ENCODE measurements at regions not wholly inside any gene's neighbourhood (a gene's known extent, or its start where the extent isn't known, plus 50 kb on each side); places are given as distances from the start of the nearest gene placed in this dataset.

DNA sequence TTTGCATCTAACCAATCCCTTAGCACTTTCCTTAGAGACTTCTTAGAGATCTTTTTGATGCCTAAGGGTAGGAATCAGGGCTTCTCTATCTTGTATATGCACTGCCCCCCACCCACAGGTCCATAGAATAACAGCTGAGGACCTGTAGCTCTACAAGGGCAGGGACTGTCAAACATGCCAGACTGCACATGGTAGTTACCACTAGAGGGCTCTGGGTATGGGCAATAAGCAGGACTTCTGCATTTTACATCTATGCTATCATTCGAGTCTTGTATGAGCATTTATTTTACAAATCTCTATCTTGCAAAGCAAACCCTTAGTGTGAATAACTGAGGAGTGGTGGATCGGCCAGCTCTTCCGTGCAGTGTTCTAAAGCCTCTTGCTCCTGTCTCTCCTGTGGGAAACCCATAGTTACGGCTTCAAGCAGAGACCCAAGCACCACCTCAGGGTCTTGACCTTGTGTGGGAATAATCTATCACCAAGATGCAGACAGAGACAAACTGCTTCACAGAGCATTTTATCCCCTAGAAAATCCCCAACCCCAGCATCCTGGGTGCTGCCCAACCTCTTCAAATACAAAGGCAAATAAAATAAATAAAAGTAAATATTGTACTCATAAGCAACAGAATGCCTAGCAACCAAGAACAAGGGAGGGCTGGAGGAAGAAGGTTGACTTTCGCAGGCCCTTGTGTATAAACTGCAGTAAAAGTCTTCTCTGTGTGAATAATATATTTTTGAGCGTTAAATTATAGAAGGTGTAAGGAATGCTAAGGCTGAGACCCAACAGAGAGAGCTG, 219.3 kb downstream of the WDR11 start:
- 31% methylated on average over 6 of the region's 6 CpGs for WGBS (ENCODE audit: low lambda C conversion rate)
- Histone ChIP-seq H3K9me2 (no peaks in the 10 kb centered on the region), H3K9ac (no peak overlapping the region), H4K20me1 (ENCODE audit: insufficient read depth) (no peaks in the 10 kb centered on the region), H3K4me2 (no peak overlapping the region), H3K4me1 (ENCODE audit: control insufficient read depth in 1 of 2, insufficient read depth in 2 of 2, low read depth in 1 of 2, low read length in 1 of 2) (peaks cover 0 to 5% of the 10 kb centered on the region in 2 experiments; a peak in 1 of 4 replicates), H3K9me3 (no peaks in the 10 kb centered on the region), H3K36me3 (replicated peaks in 1 of 2; ENCODE audit: control insufficient read depth in 1 of 2, insufficient read depth in 2 of 2, low read length in 1 of 2) (no peaks in the 10 kb centered on the region), H3F3A (replicated peaks; ENCODE audit: insufficient read depth) (no peaks in the 10 kb centered on the region), H3K79me2 (ENCODE audit: insufficient read depth) (no peaks in the 10 kb centered on the region), H3K4me3 (ENCODE audit: low read depth in 2 of 2, low read length in 1 of 2) (no peak overlapping the region), H3K27ac (ENCODE audit: low read depth in 2 of 2, low read length in 1 of 2) (no peak overlapping the region), H3K27me3 (ENCODE audit: insufficient read depth) (no peaks in the 10 kb centered on the region), H2AFZ (ENCODE audit: low read depth) (no peak overlapping the region)
- no peak for DNase-seq
- CTCF ChIA-PET: interaction anchor here (0.8 to 2.1 kb wide), 5 partner anchors 8 to 27 kb away, joined by 3 to 8 read pairs (median 3); no protein-coding TSS in a partner anchor
- POLR2A ChIA-PET: no interaction called here
- TF ChIP-seq RAD21 (IDR thresholded peaks at IDR 0.05; ENCODE audit: low read length) (peak; percentile 40), GATA2 (CRISPR knock-in tag; IDR thresholded peaks at IDR 0.05) (no peak), ELF1 (IDR thresholded peaks at IDR 0.05) (no peak), ZBTB33 (IDR thresholded peaks at IDR 0.05; ENCODE audit: borderline replicate concordance, low read depth) (no peak)
- TF ChIP-seq, protein P1, sequence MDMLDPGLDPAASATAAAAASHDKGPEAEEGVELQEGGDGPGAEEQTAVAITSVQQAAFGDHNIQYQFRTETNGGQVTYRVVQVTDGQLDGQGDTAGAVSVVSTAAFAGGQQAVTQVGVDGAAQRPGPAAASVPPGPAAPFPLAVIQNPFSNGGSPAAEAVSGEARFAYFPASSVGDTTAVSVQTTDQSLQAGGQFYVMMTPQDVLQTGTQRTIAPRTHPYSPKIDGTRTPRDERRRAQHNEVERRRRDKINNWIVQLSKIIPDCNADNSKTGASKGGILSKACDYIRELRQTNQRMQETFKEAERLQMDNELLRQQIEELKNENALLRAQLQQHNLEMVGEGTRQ (IDR thresholded peaks at IDR 0.05; ENCODE audit: borderline replicate concordance, low read depth, low read length): no peak
- TF ChIP-seq, protein P2, sequence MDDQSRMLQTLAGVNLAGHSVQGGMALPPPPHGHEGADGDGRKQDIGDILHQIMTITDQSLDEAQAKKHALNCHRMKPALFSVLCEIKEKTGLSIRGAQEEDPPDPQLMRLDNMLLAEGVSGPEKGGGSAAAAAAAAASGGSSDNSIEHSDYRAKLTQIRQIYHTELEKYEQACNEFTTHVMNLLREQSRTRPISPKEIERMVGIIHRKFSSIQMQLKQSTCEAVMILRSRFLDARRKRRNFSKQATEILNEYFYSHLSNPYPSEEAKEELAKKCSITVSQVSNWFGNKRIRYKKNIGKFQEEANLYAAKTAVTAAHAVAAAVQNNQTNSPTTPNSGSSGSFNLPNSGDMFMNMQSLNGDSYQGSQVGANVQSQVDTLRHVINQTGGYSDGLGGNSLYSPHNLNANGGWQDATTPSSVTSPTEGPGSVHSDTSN (IDR thresholded peaks at IDR 0.05): no peak
- TF ChIP-seq, protein P3, sequence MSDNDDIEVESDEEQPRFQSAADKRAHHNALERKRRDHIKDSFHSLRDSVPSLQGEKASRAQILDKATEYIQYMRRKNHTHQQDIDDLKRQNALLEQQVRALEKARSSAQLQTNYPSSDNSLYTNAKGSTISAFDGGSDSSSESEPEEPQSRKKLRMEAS (IDR thresholded peaks at IDR 0.05; ENCODE audit: low read depth): no peak

GRCh38 chr10:121071901-121072300, 220.7 kb downstream of the WDR11 start:
- H3F3A ChIP-seq (replicated peaks; ENCODE audit: insufficient read depth): no peaks in the 10 kb centered on the region
- no peak overlapping the region for H3K4me2 ChIP-seq
- DNase-seq: no peak
- CTCF ChIA-PET: interaction anchor here (1.0 kb wide), 1 partner anchor 9 kb away, joined by 5 read pairs; no protein-coding TSS in a partner anchor
- H3K9me3 ChIP-seq: no peaks in the 10 kb centered on the region
- TF ChIP-seq, protein P1 (IDR thresholded peaks at IDR 0.05; ENCODE audit: borderline replicate concordance, low read depth, low read length): no peak
- TF ChIP-seq RXRA (IDR thresholded peaks at IDR 0.05; ENCODE audit: borderline replicate concordance, low read depth): no peak
- no peak for TF ChIP-seq FOXM1 (IDR thresholded peaks at IDR 0.05; ENCODE audit: low read depth)
- no peak for TF ChIP-seq RAD21 (IDR thresholded peaks at IDR 0.05; ENCODE audit: low read length)
- TF ChIP-seq, protein P2 (IDR thresholded peaks at IDR 0.05): no peak
- TF ChIP-seq CTCF (IDR thresholded peaks at IDR 0.05): no peak
- TF ChIP-seq, protein P3 (IDR thresholded peaks at IDR 0.05; ENCODE audit: low read depth): no peak
- no peak for TF ChIP-seq TAF1 (IDR thresholded peaks at IDR 0.05; ENCODE audit: borderline replicate concordance, low read depth, low read length)
- no peak for TF ChIP-seq YY1 (IDR thresholded peaks at IDR 0.05; ENCODE audit: low read depth)
- no peak for TF ChIP-seq SIN3A (IDR thresholded peaks at IDR 0.05; ENCODE audit: borderline replicate concordance, low read depth, low read length)
- TF ChIP-seq GABPA (IDR thresholded peaks at IDR 0.05; ENCODE audit: low read depth): no peak
- no peak for TF ChIP-seq CHD2 (IDR thresholded peaks at IDR 0.05; ENCODE audit: low read length, partially characterized antibody)
- TF ChIP-seq TCF12 (IDR thresholded peaks at IDR 0.05): no peak
- no peak for TF ChIP-seq FOSL2 (IDR thresholded peaks at IDR 0.05; ENCODE audit: borderline replicate concordance, low read depth)
- H3K36me3 ChIP-seq (replicated peaks in 1 of 2; ENCODE audit: control insufficient read depth in 1 of 2, insufficient read depth in 2 of 2, low read length in 1 of 2): no peaks in the 10 kb centered on the region
- H3K9me2 ChIP-seq: no peaks in the 10 kb centered on the region
- H3K79me2 ChIP-seq (ENCODE audit: insufficient read depth): no peaks in the 10 kb centered on the region
- H3K4me3 ChIP-seq (ENCODE audit: low read depth in 2 of 2, low read length in 1 of 2): no peak overlapping the region
- no peaks in the 10 kb centered on the region for H3K27me3 ChIP-seq (ENCODE audit: insufficient read depth)
- POLR2A ChIA-PET: no interaction called here
- H3K4me1 ChIP-seq (ENCODE audit: control insufficient read depth in 1 of 2, insufficient read depth in 2 of 2, low read depth in 1 of 2, low read length in 1 of 2): peaks cover 0 to 5% of the 10 kb centered on the region in 2 experiments; a peak in 1 of 4 replicates
- H3K27ac ChIP-seq (ENCODE audit: low read depth in 2 of 2, low read length in 1 of 2): no peak overlapping the region
- H3K9ac ChIP-seq: no peak overlapping the region
- no peaks in the 10 kb centered on the region for H4K20me1 ChIP-seq (ENCODE audit: insufficient read depth)
- no peak overlapping the region for H2AFZ ChIP-seq (ENCODE audit: low read depth)
- 6% methylated on average over 2 of the region's 2 CpGs for WGBS (ENCODE audit: low lambda C conversion rate)

All from SK-N-SH (cell line).